Ecto neural progenitor cell (in vitro differentiated cells): ENCODE measurements at regions not wholly inside any gene's neighbourhood (a gene's known extent, or its start where the extent isn't known, plus 50 kb on each side); places are given as distances from the start of the nearest gene placed in this dataset.
A peak's percentile ranks its signal among the peaks of the same experiment; 100 is the strongest.
"Not testable (repeated sequence)": the region's sequence is repeated elsewhere in the genome, so short reads cannot be mapped to it uniquely, and the experiment has no call there.

ENCODE experiments used
- DNase-seq: peaks from one replicate; pipeline ENCODE4 v3.0.0-alpha.2; 2018; ENCODE audit warnings: low spot score

GRCh38 chr3:195999176-195999575, 82.7 kb downstream of the TFRC start:
- DNase-seq, result not testable (repeated sequence)

- not testable (repeated sequence) for DNase-seq
Measured at GRCh38 chr3:195996314-195996713, 85.6 kb downstream of the TFRC start.

- peak; percentile 49 for DNase-seq
Measured at GRCh38 chr3:195994343-195994742, 86.0 kb upstream of the TNK2 start.

GRCh38 chr3:195993671-195994070, 85.3 kb upstream of the TNK2 start:
- DNase-seq, result not testable (repeated sequence)

- DNase-seq, result not testable (repeated sequence)
Measured at GRCh38 chr3:195992956-195993595, 84.7 kb upstream of the TNK2 start.

- not testable (repeated sequence) for DNase-seq
Measured at GRCh38 chr3:195991986-195992385, 83.6 kb upstream of the TNK2 start.

- DNase-seq, result not testable (repeated sequence)
Measured at GRCh38 chr3:195991243-195991642, 82.9 kb upstream of the TNK2 start.

GRCh38 chr3:195990841-195991174, 82.5 kb upstream of the TNK2 start:
- not testable (repeated sequence) for DNase-seq

GRCh38 chr3:195989921-195990840, 81.8 kb upstream of the TNK2 start:
- DNase-seq, result peak; percentile 99

GRCh38 chr3:195989197-195989920, 81.0 kb upstream of the TNK2 start:
- DNase-seq, result peak; percentile 72

- peak; percentile 28 for DNase-seq
Measured at GRCh38 chr3:195988764-195989163, 80.4 kb upstream of the TNK2 start.

- not testable (repeated sequence) for DNase-seq
Measured at GRCh38 chr3:195987001-195987400, 78.7 kb upstream of the TNK2 start.

- DNase-seq, result not testable (repeated sequence)
Measured at GRCh38 chr3:195986576-195986975, 78.2 kb upstream of the TNK2 start.

- not testable (repeated sequence) for DNase-seq
Measured at GRCh38 chr3:195985348-195985920, 77.1 kb upstream of the TNK2 start.

- not testable (repeated sequence) for DNase-seq
Measured at GRCh38 chr3:195984392-195985030, 76.2 kb upstream of the TNK2 start.

- not testable (repeated sequence) for DNase-seq
Measured at GRCh38 chr3:195983880-195984279, 75.5 kb upstream of the TNK2 start.

GRCh38 chr3:195982754-195983153, 74.4 kb upstream of the TNK2 start:
- not testable (repeated sequence) for DNase-seq

GRCh38 chr3:195981778-195982177, 73.4 kb upstream of the TNK2 start:
- not testable (repeated sequence) for DNase-seq

- not testable (repeated sequence) for DNase-seq
Measured at GRCh38 chr3:195979877-195980276, 71.5 kb upstream of the TNK2 start.

GRCh38 chr3:195978585-195978984, 70.2 kb upstream of the TNK2 start:
- DNase-seq, result not testable (repeated sequence)

GRCh38 chr3:195976876-195977275, 68.5 kb upstream of the TNK2 start:
- DNase-seq, result not testable (repeated sequence)

- DNase-seq, result not testable (repeated sequence)
Measured at GRCh38 chr3:195974281-195974680, 65.9 kb upstream of the TNK2 start.
